ENCODE measurements at regions not wholly inside any gene's neighbourhood (a gene's known extent, or its start where the extent isn't known, plus 50 kb on each side); places are given as distances from the start of the nearest gene placed in this dataset.

GRCh38 chr7:52980129-52980528 is 55.3 kb upstream of the POM121L12 start:
- no peak for FAIRE-seq
- DNase-seq (ENCODE audit: insufficient read length, low spot score), result no peak
- no peak for TF ChIP-seq POU2F2 (IDR thresholded peaks at IDR 0.05; ENCODE audit: low read depth, low read length)
- TF ChIP-seq SPI1 (IDR thresholded peaks at IDR 0.05; ENCODE audit: low read depth, low read length), result no peak
- no peak for TF ChIP-seq PAX5 (IDR thresholded peaks at IDR 0.05; ENCODE audit: insufficient read depth, low read length, severe bottlenecking)
- no peak for TF ChIP-seq POLR2A (IDR thresholded peaks at IDR 0.05; ENCODE audit: low read depth, low read length)
- TF ChIP-seq TAF1 (IDR thresholded peaks at IDR 0.05; ENCODE audit: low read depth, low read length), result no peak
- no peak for TF ChIP-seq POLR2AphosphoS5 (IDR thresholded peaks at IDR 0.05; ENCODE audit: low read depth, low read length)

DNA sequence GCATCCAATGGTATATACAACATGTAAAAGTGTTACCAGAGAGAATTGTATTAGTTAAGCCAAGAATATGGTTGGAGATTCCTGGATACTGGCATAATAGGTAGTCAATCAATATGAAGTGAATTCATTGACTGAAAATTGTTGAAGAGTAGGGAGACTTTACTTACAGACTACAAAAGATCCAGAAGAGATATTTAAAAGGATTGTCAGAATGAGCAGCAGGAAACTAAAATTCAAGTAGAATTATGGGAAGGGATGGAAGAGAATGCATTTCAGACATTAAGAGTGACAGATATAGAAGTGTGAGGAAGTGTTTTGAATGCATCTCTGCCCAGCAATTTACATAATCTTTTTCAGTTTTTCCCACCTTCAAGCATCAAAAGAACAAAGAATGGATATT is 62.3 kb upstream of the POM121L12 start:
- no peak for DNase-seq (ENCODE audit: insufficient read length, low spot score)
- no peak for FAIRE-seq
- TF ChIP-seq PAX5 (IDR thresholded peaks at IDR 0.05; ENCODE audit: insufficient read depth, low read length, severe bottlenecking) (no peak), POLR2A (IDR thresholded peaks at IDR 0.05; ENCODE audit: low read depth, low read length) (no peak), POU2F2 (IDR thresholded peaks at IDR 0.05; ENCODE audit: low read depth, low read length) (no peak), SPI1 (IDR thresholded peaks at IDR 0.05; ENCODE audit: low read depth, low read length) (no peak), POLR2AphosphoS5 (IDR thresholded peaks at IDR 0.05; ENCODE audit: low read depth, low read length) (no peak), TAF1 (IDR thresholded peaks at IDR 0.05; ENCODE audit: low read depth, low read length) (no peak)

- DNase-seq (ENCODE audit: insufficient read length, low spot score) (no peak), FAIRE-seq (no peak)
- TF ChIP-seq POLR2A (IDR thresholded peaks at IDR 0.05; ENCODE audit: low read depth, low read length), result no peak
- TF ChIP-seq POLR2AphosphoS5 (IDR thresholded peaks at IDR 0.05; ENCODE audit: low read depth, low read length), result no peak
- TF ChIP-seq POU2F2 (IDR thresholded peaks at IDR 0.05; ENCODE audit: low read depth, low read length), result no peak
- TF ChIP-seq PAX5 (IDR thresholded peaks at IDR 0.05; ENCODE audit: insufficient read depth, low read length, severe bottlenecking), result no peak
- TF ChIP-seq SPI1 (IDR thresholded peaks at IDR 0.05; ENCODE audit: low read depth, low read length), result no peak
- no peak for TF ChIP-seq TAF1 (IDR thresholded peaks at IDR 0.05; ENCODE audit: low read depth, low read length)
Measured at GRCh38 chr7:52962402-52963076, 72.9 kb upstream of the POM121L12 start.

DNA sequence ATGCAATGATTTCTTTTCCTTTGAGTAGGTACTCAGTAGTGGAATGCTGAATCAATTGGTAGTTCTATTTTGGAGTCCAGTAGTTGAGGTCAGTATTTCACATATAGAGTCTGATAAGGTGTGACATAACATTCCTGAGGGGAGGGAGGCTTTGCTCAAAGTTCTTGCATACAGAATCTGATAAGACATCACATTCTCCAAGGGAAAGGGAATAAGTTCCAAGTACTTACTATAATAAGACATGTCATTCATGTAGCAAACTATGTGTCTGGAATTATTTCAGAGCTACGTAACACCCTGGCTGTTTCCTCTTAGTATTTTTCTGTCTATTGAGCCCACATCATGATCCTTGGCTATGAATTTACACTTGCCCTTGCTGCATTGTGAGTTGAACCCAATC is 74.3 kb upstream of the POM121L12 start:
- FAIRE-seq (no peak), DNase-seq (ENCODE audit: insufficient read length, low spot score) (no peak)
- no peak for TF ChIP-seq PAX5 (IDR thresholded peaks at IDR 0.05; ENCODE audit: insufficient read depth, low read length, severe bottlenecking)
- TF ChIP-seq POU2F2 (IDR thresholded peaks at IDR 0.05; ENCODE audit: low read depth, low read length), result no peak
- no peak for TF ChIP-seq SPI1 (IDR thresholded peaks at IDR 0.05; ENCODE audit: low read depth, low read length)
- TF ChIP-seq TAF1 (IDR thresholded peaks at IDR 0.05; ENCODE audit: low read depth, low read length), result no peak
- TF ChIP-seq POLR2AphosphoS5 (IDR thresholded peaks at IDR 0.05; ENCODE audit: low read depth, low read length), result no peak

DNA sequence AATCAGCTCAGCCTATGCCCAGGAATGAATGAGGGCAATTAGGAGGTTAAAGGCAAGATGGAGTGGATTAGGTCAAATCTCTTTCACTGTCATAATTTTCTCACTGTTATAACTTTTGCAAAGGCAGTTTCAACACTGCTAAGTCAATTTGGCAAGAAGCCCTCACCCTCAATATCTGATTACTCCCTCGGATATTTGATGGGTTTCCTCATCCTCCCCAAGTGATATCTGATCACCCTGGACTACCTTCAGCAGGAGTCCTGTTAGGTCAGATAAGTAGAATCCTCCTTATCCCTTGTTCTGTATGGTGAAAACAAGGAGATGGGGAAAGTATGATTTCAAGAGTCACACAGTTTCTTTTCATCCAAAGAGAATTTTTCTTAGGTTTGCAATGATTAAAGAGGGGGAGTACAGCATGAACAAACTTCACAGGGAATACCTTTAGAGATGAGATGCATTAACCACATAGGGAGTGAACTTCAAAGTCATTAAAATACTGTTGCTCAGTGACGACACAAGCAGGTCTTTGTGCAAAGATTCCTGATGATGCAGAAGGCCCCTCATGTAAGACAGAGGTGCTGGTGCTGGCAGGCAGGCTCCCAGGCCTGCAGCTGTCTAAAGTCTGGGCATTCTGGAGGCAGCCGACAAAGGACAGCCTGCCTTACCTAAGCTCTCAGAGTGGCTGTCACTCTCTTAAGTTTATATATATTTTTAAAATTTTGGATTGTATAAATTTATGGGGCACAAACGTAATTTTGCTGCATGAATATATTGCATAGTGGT is 75.4 kb upstream of the POM121L12 start:
- FAIRE-seq (no peak), DNase-seq (ENCODE audit: insufficient read length, low spot score) (no peak)
- TF ChIP-seq PAX5 (IDR thresholded peaks at IDR 0.05; ENCODE audit: insufficient read depth, low read length, severe bottlenecking) (no peak), TAF1 (IDR thresholded peaks at IDR 0.05; ENCODE audit: low read depth, low read length) (no peak), SPI1 (IDR thresholded peaks at IDR 0.05; ENCODE audit: low read depth, low read length) (no peak), POLR2AphosphoS5 (IDR thresholded peaks at IDR 0.05; ENCODE audit: low read depth, low read length) (no peak), POU2F2 (IDR thresholded peaks at IDR 0.05; ENCODE audit: low read depth, low read length) (no peak), POLR2A (IDR thresholded peaks at IDR 0.05; ENCODE audit: low read depth, low read length) (no peak)

DNA sequence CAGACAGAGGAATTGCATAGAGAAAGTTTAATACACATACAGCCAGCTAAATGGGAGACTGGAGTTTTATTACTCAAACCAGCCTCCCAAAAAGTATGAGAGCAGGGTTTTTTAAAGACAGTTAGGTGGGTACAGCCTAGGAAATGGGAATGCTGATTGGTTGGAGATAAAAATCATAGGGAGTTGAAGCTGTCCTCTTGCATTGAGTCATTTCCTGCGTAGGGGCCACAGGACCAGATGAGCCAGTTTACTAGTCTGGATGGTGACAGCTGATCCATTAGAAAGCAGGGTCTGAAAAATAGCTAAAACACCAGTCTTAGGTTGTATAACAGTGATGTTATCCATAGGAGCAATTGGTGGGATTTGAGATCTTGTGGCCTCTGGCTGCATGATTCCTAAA is 76.1 kb upstream of the POM121L12 start:
- TF ChIP-seq POLR2A (IDR thresholded peaks at IDR 0.05; ENCODE audit: low read depth, low read length) (no peak), PAX5 (IDR thresholded peaks at IDR 0.05; ENCODE audit: insufficient read depth, low read length, severe bottlenecking) (no peak), POLR2AphosphoS5 (IDR thresholded peaks at IDR 0.05; ENCODE audit: low read depth, low read length) (no peak), TAF1 (IDR thresholded peaks at IDR 0.05; ENCODE audit: low read depth, low read length) (no peak), SPI1 (IDR thresholded peaks at IDR 0.05; ENCODE audit: low read depth, low read length) (no peak), POU2F2 (IDR thresholded peaks at IDR 0.05; ENCODE audit: low read depth, low read length) (no peak)
- FAIRE-seq, result no peak
- DNase-seq (ENCODE audit: insufficient read length, low spot score), result no peak

GRCh38 chr7:52958621-52959140 is 76.8 kb upstream of the POM121L12 start:
- DNase-seq (ENCODE audit: insufficient read length, low spot score) (no peak), FAIRE-seq (no peak)
- no peak for TF ChIP-seq PAX5 (IDR thresholded peaks at IDR 0.05; ENCODE audit: insufficient read depth, low read length, severe bottlenecking)
- TF ChIP-seq POLR2A (IDR thresholded peaks at IDR 0.05; ENCODE audit: low read depth, low read length), result no peak
- TF ChIP-seq POLR2AphosphoS5 (IDR thresholded peaks at IDR 0.05; ENCODE audit: low read depth, low read length), result no peak
- no peak for TF ChIP-seq TAF1 (IDR thresholded peaks at IDR 0.05; ENCODE audit: low read depth, low read length)
- TF ChIP-seq POU2F2 (IDR thresholded peaks at IDR 0.05; ENCODE audit: low read depth, low read length), result no peak
- TF ChIP-seq SPI1 (IDR thresholded peaks at IDR 0.05; ENCODE audit: low read depth, low read length), result no peak

- TF ChIP-seq PAX5 (IDR thresholded peaks at IDR 0.05; ENCODE audit: insufficient read depth, low read length, severe bottlenecking), result no peak
- no peak for TF ChIP-seq POLR2A (IDR thresholded peaks at IDR 0.05; ENCODE audit: low read depth, low read length)
- TF ChIP-seq POU2F2 (IDR thresholded peaks at IDR 0.05; ENCODE audit: low read depth, low read length), result no peak
- TF ChIP-seq POLR2AphosphoS5 (IDR thresholded peaks at IDR 0.05; ENCODE audit: low read depth, low read length), result no peak
- no peak for TF ChIP-seq TAF1 (IDR thresholded peaks at IDR 0.05; ENCODE audit: low read depth, low read length)
- no peak for TF ChIP-seq SPI1 (IDR thresholded peaks at IDR 0.05; ENCODE audit: low read depth, low read length)
- FAIRE-seq, result no peak
- no peak for DNase-seq (ENCODE audit: insufficient read length, low spot score)
Measured at GRCh38 chr7:52956379-52956915, 79.0 kb upstream of the POM121L12 start.

- FAIRE-seq (no peak), DNase-seq (ENCODE audit: insufficient read length, low spot score) (no peak)
- TF ChIP-seq POLR2A (IDR thresholded peaks at IDR 0.05; ENCODE audit: low read depth, low read length), result no peak
- no peak for TF ChIP-seq POU2F2 (IDR thresholded peaks at IDR 0.05; ENCODE audit: low read depth, low read length)
- no peak for TF ChIP-seq PAX5 (IDR thresholded peaks at IDR 0.05; ENCODE audit: insufficient read depth, low read length, severe bottlenecking)
- no peak for TF ChIP-seq POLR2AphosphoS5 (IDR thresholded peaks at IDR 0.05; ENCODE audit: low read depth, low read length)
- TF ChIP-seq SPI1 (IDR thresholded peaks at IDR 0.05; ENCODE audit: low read depth, low read length), result no peak
- no peak for TF ChIP-seq TAF1 (IDR thresholded peaks at IDR 0.05; ENCODE audit: low read depth, low read length)
Measured at GRCh38 chr7:52955522-52955921, 79.9 kb upstream of the POM121L12 start.
